HK-2 (cell line): ENCODE measurements at regions not wholly inside any gene's neighbourhood (a gene's known extent, or its start where the extent isn't known, plus 50 kb on each side); places are given as distances from the start of the nearest gene placed in this dataset.

ENCODE experiments used
- DNase-seq: peaks from one replicate; pipeline ENCODE4 v3.0.0-alpha.2; 2018; ENCODE audit not compliant: unreplicated experiment

GRCh38 chr10:130766071-130766470 is 545.5 kb downstream of the TCERG1L start:
- DNase-seq, result no peak

GRCh38 chr10:130767116-130767730 is 544.3 kb downstream of the TCERG1L start:
- DNase-seq, result no peak

GRCh38 chr10:130769146-130770017 is 542.1 kb downstream of the TCERG1L start:
- DNase-seq, result no peak

GRCh38 chr10:130770018-130770630 is 541.4 kb downstream of the TCERG1L start:
- no peak for DNase-seq

GRCh38 chr10:130771491-130771946 is 540.0 kb downstream of the TCERG1L start:
- DNase-seq, result no peak

GRCh38 chr10:130772056-130772455 is 539.5 kb downstream of the TCERG1L start:
- DNase-seq, result no peak

GRCh38 chr10:130772676-130773075 is 538.8 kb downstream of the TCERG1L start:
- no peak for DNase-seq

- no peak for DNase-seq
These were observed 537.6 kb downstream of the TCERG1L start for GRCh38 chr10:130773941-130774340.

GRCh38 chr10:130774871-130775270 is 536.6 kb downstream of the TCERG1L start:
- no peak for DNase-seq

- DNase-seq, result no peak
These were observed 536.2 kb downstream of the TCERG1L start for GRCh38 chr10:130775311-130775710.

GRCh38 chr10:130776724-130777123 is 534.8 kb downstream of the TCERG1L start:
- DNase-seq, result no peak

- no peak for DNase-seq
These were observed 533.9 kb downstream of the TCERG1L start for GRCh38 chr10:130777507-130778165.

- DNase-seq, result no peak
These were observed 533.4 kb downstream of the TCERG1L start for GRCh38 chr10:130778166-130778545.

GRCh38 chr10:130780763-130781162 is 530.8 kb downstream of the TCERG1L start:
- no peak for DNase-seq

GRCh38 chr10:130781206-130781605 is 530.3 kb downstream of the TCERG1L start:
- no peak for DNase-seq

GRCh38 chr10:130781623-130782022 is 529.9 kb downstream of the TCERG1L start:
- no peak for DNase-seq

- no peak for DNase-seq
These were observed 529.1 kb downstream of the TCERG1L start for GRCh38 chr10:130782467-130782866.

GRCh38 chr10:130784326-130784725 is 527.2 kb downstream of the TCERG1L start:
- no peak for DNase-seq

GRCh38 chr10:130786365-130786966 is 525.1 kb downstream of the TCERG1L start:
- DNase-seq, result no peak

GRCh38 chr10:130787243-130787642 is 524.3 kb downstream of the TCERG1L start:
- no peak for DNase-seq

- no peak for DNase-seq
These were observed 523.7 kb downstream of the TCERG1L start for GRCh38 chr10:130787821-130788220.

GRCh38 chr10:130790339-130790738 is 521.2 kb downstream of the TCERG1L start:
- no peak for DNase-seq
